ENCODE measurements at regions not wholly inside any gene's neighbourhood (a gene's known extent, or its start where the extent isn't known, plus 50 kb on each side); places are given as distances from the start of the nearest gene placed in this dataset.

- TF ChIP-seq CTCF (IDR thresholded peaks at IDR 0.05; ENCODE audit: extremely low read depth in 1 of 2, insufficient read depth in 1 of 2, low read depth in 1 of 2, low read length in 2 of 2) (no peak), MYC (IDR thresholded peaks at IDR 0.05; ENCODE audit: low read depth, low read length) (no peak), EZH2 (IDR thresholded peaks at IDR 0.05; ENCODE audit: borderline replicate concordance, low read depth, low read length, severe bottlenecking) (no peak), POLR2AphosphoS5 (IDR thresholded peaks at IDR 0.05; ENCODE audit: insufficient read depth, low read depth, low read length) (no peak), POLR2A (IDR thresholded peaks at IDR 0.05; ENCODE audit: low read depth, low read length) (no peak), MAX (IDR thresholded peaks at IDR 0.05; ENCODE audit: insufficient read depth, insufficient read length) (no peak), JUN (IDR thresholded peaks at IDR 0.05; ENCODE audit: borderline replicate concordance, insufficient read depth, insufficient read length, low read depth) (no peak), FOS (IDR thresholded peaks at IDR 0.05; ENCODE audit: borderline replicate concordance, insufficient read depth, low read length) (no peak), GATA2 (IDR thresholded peaks at IDR 0.05; ENCODE audit: insufficient read depth, insufficient read length, low read depth, low read length) (no peak)
Measured at GRCh38 chrX:5536261-5536660, 692.4 kb downstream of the NLGN4X start.
